Posterior vena cava (tissue), 2 donors: ENCODE measurements at regions not wholly inside any gene's neighbourhood (a gene's known extent, or its start where the extent isn't known, plus 50 kb on each side); places are given as distances from the start of the nearest gene placed in this dataset.
"Not testable (repeated sequence)": the region's sequence is repeated elsewhere in the genome, so short reads cannot be mapped to it uniquely, and the experiment has no call there.

Experiments used
- DNase-seq: peaks from one replicate; pipeline ENCODE4 v3.0.0-alpha.2; 2020; ENCODE audit warnings: low spot score
- intact Hi-C, 2 donors: fragments of 100-400 bp; cut with DNase I; formaldehyde crosslinking; loops; one replicate each; pipeline versions ENCODE4 v1.14.1 to v1.14.2; 2022 to 2023
- donor health status: DM: yes; HTN: yes; CAD: no.
- donor health status: DM: yes; HTN: yes; CAD: no.

DNA sequence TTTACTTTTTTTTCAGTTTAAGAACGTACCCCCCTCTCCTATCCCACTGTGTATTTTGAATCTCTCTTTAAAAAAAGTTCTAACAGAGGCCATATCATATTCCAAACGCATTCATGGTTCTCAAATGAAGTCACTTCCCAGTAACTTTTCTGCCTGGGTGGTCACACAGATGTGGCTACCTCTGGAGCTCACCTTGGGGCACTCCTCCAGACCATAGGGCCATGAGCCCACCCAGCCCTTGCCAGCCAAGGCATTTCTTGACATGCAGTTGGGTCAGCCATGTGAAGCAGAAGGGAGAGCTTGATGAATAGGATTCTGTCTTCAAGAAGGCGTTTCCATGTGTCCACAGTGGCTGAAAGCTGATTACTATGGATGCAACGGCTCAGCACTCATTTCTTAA is 239.3 kb downstream of the RAB11FIP2 start:
- intact Hi-C loops, result no loop called here
- no peak for DNase-seq

DNA sequence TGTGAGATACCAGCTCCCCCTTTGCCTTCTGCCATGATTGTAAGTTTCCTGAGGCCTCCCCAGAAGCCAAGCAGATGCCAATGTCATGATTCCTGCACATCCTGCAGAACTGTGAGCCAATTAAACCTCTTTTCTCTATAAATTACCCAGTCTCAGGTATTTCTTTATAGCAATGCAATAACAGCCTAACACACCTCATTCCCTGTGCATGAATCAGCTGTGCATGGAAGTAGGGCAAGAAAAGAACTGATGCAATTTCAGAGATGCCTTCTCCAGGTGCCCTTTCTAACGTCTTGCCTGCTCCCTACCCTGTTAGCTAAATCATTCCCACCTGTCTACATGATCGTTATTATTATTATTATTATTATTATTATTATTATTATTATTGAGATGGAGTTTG is 230.9 kb downstream of the RAB11FIP2 start:
- DNase-seq, intact Hi-C loops: not testable (repeated sequence)

DNA sequence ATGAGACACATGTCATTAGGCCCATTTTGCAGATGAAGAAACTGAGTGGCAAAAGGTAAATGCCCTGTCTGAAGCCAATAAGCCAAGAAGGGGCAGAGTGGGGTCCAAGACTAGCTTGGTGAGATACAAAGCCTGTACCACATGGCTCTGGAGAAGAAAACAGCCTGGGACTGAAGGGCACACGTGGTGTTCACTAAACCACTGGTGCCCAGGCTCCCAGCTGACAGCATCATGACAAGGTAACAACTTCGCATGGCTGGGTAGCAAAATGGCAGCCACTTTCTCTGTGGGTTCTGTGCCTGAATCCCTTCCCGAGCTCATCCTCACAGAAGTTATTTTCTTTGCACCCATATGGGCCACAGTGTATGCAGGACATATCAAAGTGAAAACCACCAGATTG is 229.6 kb downstream of the RAB11FIP2 start:
- no peak for DNase-seq
- intact Hi-C loops, result no loop called here

DNA sequence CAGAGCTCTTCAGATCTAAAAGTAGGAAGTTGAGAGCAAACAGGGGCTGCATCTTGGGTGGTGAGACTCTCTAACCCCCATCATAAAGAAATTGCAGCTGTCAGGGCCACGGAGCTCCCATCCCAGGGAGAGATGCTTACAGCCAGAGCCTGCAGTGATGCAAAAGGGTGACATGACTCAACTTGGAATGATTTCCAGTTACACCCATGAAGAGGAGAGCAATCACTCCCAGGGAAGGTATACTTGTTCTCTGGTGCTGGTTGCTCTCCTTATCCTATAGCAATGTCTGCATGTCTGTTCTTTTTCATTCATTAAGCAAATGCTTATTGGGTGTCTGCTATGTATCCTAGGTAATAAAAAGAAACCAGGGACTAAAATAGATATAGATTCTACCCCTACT is 228.0 kb downstream of the RAB11FIP2 start:
- no peak for DNase-seq
- intact Hi-C loops, result no loop called here

DNA sequence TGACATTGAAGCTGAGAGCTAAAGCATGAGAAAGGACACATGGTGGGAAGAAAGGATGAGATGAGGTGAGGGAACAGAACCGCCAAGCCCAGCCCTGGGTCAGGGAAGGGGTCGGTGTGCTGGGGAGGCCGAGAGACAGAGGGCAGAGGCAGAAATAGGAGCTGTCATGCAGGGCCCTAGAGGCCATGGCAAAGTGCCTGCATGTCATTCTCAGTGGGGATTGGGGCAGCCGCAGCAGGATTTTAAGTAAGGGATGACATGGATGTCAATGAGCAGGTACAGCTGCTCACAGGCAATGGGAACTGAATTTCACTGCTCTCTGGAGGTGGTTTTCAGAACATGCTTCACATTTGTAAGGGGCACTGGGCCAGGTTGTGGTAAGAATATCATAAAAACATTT is 227.4 kb downstream of the RAB11FIP2 start:
- DNase-seq, result no peak
- intact Hi-C loops, result no loop called here

DNA sequence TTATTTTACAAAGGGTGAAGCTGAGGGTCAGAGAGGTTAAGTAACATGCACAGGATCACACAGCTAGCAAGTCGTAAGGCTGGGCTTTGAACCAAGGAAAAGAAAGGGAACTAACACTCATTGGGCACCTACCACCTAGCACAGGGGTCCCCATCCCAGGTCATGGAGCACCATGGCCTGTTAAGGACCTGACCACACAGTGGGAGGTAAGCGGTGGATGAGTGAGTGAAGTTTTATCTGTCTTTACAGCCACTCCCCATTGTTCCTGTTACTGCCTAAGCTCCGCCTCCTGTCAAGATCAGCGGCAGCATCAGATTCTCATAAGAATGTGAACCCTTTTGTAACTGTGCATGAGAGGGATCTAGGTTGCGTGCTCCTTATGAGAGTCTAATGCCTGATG is 222.8 kb downstream of the RAB11FIP2 start:
- intact Hi-C loops, result no loop called here
- DNase-seq, result no peak

DNA sequence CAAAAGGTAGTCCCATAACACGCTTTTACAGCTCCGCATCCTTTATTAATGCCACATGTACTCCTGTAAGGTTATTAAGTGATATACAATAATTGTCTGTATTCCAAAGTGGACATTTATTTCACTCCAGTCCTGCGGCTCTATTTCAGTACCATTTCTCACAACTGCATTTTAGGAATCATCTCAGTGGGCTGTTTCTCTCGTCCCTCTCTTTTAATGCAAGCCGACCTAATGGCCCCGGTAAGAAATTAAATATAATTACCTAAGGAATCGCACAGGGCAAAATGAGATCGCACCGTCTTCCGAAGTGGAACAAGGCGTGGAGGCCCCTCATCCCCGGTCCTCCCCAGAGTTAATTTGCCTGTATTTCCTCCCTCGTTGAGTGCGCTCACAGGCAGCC is 216.5 kb downstream of the RAB11FIP2 start:
- no peak for DNase-seq
- intact Hi-C loops, result no loop called here

DNA sequence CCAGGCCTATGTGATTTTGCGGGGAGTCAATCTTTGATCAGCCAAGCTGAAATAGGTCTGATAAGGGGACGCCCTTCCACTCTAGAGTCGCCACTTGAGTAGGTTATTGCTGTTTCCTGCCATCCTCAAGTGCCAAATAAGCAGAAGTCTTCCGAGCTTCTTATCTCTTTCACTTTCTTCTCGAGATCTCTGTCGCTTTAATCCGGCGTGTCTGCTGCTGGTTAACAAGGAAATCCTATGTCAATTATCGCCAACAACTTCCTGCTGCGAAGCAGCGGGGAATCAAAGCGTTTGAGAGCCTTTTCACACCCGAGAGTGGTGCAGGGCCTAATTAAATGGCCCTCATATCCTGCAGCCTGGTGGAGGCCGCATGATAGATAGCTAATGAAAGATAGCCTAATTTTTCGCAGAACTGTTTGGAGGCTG is 215.9 kb downstream of the RAB11FIP2 start:
- intact Hi-C loops, result no loop called here
- no peak for DNase-seq

DNA sequence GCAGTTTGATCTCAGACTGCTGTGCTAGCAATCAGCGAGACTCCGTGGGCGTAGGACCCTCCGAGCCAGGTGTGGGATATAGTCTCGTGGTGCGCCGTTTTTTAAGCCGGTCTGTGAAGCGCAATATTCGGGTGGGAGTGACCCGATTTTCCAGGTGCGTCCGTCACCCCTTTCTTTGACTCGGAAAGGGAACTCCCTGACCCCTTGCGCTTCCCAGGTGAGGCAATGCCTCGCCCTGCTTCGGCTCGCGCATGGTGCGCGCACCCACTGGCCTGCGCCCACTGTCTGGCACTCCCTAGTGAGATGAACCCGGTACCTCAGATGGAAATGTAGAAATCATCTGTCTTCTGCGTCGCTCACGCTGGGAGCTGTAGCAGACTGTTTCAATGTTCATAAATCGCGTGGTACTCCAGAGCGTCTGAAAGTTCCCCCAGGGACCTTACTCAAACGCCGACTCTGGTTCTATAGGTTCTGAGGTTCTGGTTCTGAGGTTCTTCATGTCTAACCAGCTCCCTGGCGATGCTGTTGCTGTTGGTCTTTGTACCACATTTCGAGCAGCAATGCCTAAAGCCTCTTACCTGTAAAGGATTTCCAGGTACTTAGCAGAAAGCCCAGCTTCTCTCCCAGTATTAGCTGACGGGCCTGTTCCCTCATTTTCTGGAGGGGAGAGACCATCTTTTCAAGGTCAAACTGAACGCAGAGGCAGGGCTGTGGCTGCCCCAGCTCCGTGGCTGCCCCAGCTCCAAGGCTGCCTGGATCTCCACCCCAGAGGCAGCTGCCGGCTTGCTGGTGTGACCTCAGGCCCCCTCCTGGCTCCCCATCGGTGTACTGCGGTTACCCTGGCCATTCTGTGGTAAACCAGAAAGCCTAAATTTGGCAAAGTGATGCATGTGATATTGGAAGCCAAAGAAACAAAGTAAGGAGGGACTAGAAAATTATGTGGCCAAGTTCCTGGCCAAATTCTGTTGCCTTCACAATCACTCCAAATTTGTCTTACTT is 207.9 kb downstream of the RAB11FIP2 start:
- DNase-seq, intact Hi-C loops: not testable (repeated sequence)

DNA sequence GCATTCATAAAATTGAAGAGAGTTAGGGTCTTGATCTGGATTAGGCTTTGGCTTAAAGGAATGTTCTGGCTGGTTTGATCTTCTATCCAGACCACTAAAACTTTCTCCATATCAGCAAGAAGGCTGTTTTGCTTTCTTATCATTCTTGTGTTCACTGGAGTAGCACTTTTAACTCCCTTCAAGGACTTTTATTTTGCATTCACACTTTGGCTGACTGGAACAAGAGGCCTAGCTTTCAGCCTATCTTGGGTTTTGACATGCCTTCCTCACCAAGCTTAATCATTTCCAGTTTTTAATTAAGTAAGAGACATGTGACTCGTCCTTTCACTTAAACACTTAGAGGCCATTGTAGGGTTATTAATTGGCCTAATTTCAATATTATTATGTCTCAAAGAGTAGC is 190.3 kb downstream of the RAB11FIP2 start:
- DNase-seq, intact Hi-C loops: not testable (repeated sequence)

DNA sequence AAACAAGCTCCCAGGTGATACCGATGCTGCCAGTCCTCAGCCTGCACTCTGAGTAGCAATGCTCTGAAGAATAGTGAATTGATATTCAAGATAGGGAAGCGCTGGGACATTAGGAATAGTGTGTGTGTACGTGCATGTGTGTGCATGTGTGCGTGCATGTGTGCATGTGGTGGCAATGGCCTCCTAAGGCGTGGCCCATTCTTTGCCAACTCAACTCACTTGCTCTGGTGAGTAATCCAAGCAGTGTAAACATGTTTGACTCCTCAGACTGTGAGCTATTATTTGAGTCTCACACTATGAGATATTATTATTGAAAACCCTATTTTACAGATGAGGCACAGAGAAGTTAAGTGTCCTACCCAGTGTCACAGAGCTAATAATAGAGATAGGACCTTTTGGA is 186.6 kb downstream of the RAB11FIP2 start:
- DNase-seq, result no peak
- intact Hi-C loops, result no loop called here

DNA sequence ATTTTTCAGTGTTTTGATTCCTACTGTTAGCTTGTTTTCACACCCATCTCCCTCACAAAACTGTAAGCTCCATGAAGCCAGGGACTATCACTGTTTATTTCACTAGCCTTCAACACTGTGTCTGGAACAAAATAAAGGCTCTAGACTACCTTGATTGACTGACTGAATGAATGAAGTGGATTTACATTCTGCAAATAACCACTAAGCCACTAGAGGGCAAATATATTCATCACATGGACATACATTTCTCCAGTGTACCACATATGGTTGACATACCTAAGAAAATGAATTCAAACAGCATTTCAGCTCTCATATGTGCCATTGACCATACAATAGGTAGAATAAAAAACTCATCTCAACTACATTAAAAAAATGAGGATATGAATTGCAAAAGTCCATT is 185.9 kb downstream of the RAB11FIP2 start:
- no peak for DNase-seq
- intact Hi-C loops, result no loop called here

DNA sequence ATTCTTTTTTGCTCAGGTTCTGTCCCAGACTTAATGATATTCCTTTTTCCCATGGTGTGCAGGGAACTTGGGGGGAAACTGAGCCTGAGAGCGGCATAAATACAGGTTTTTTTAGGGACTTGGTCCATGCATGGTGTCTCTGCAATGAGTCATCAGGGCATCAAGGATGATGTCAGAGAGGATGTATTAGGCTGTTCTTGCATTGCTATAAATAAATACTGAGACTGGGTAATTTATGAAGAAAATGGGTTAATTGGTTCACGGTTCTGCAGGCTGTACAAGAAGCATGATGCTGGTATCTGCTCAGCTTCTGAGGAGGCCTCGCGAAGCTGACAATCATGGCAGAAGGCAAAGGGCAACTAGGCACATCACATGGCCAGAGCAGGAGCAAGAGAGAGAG is 185.4 kb downstream of the RAB11FIP2 start:
- DNase-seq, result no peak
- intact Hi-C loops, result no loop called here

DNA sequence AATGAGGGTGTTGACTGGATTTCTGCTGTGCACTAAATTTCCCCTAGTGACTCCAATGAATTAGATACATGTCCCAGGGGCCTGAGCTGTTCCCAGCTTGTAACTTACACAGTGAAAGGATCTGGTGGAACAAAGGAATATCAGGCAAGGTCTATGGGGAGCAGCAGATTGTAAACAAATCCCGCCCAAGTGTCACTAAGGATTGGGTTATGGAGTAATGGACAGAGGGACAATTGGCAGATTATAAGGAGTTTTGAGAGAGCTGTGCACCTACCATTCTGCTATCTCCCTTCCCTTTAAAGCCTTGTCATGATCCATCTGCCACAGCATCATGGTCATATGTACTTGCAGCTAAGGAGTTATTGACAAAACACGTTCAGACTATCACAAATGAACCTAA is 183.0 kb downstream of the RAB11FIP2 start:
- intact Hi-C loops, result no loop called here
- no peak for DNase-seq

DNA sequence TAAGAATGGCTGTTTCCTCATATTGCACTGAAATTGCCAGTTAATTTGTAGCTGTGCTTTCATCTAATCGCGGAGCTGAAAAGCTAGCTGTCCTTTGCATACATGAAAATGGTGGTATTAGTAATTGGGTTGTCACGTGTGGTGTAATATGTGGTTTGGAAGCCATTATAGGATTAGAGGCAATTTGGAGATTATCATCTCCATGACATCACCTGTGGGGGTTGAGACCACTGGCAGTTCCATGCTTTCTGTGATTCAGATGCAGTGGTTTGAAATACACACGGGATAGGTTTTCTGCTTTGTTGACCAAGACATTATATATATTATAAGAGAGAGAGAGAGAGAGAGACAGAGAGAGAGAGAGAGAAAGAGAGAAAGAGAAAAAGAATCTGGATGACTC is 180.8 kb downstream of the RAB11FIP2 start:
- intact Hi-C loops, result no loop called here
- no peak for DNase-seq

DNA sequence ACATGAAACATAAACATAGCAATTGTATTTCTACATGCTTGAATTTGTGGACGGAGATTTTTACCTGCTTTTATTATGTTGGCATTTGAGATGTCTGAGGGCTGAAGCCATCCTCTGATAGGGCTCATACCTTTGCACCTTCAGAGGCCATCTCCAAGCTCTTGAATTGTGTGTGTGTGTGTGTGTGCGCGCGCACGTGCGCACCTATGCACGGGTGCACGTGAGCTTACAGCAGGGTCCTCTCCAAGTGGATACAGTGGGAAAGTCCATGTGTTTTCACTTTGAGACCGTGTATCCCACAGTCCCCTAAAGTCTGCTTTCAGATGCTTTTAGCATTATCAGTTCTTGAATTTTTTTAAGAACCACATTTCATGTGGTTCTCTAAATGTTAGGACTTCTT is 178.6 kb downstream of the RAB11FIP2 start:
- no peak for DNase-seq
- intact Hi-C loops, result no loop called here

DNA sequence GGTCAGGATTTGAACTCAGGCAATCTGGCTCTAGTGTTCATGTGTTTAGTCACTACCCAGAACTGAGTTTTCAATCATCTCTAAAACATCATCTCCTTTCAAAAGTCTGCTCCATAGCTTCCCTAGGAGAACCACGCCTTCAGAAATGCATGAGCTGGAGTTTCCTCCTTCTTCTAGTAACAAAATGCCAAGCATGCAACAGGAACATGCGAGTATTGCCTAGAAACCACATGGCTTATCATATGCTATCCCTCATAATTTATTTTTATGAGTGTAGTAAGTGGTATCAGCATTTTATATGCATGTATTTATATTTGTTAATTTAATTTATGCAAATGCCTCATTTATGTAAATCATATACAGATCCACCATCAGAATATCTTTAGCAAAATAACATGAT is 170.9 kb downstream of the RAB11FIP2 start:
- no peak for DNase-seq
- intact Hi-C loops, result no loop called here

DNA sequence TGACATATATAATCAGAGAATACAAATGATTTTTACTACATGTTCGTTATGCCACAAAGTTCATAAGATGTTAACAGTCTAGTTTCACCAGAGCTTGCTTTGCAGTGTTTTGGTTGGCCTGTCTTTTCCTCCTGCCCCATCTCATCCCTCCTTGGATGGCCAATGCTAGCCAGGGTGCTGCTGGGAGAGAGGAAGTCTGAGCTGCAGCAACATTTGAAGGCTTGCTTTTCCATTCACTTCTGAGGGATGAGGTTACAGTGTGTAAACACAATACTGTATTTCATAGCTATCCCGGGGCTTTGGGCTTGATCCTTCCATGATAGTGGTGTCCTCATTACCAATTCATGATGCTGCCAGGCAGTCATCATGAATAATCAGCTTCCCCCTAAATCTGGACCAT is 170.5 kb downstream of the RAB11FIP2 start:
- intact Hi-C loops, result no loop called here
- no peak for DNase-seq

DNA sequence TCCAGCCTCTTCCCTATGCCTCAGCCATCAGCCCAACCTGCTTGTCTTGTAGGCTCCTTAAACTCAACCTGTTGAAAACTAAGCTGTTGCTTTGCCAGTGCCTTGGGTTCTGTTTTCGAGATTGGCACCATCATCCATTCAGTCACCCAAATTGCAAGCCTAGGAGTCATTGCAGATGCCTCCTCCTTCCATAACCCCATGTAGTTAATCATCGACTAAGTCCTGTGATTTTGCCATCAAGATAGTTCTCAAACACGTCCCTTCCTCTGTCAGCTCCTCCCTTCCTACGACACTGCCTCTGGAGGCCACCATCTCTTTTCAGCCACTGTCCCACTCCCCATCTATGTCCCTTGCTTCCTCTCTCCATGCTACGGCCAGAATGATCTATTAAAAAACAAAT is 168.1 kb downstream of the RAB11FIP2 start:
- DNase-seq, result no peak
- intact Hi-C loops, result no loop called here

DNA sequence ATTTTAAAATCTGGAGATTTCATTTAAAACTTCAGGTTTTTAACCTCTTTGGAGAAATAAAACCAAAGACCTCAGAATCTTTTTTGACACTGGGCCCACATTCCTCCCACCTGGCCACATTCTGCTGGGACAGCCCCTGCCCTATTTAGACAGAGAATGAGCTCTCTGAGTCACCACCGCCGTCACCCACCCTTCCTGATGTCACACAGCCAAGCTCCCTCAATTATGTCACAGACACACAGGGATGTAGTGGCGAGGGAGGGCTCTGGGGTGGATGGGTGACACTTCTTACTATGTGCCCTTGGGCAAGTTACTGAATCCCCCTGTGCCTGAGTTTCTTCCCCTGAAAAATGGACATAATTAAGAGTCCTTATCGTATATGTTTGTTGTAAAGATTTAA is 162.6 kb downstream of the RAB11FIP2 start:
- no peak for DNase-seq
- intact Hi-C loops, result no loop called here

DNA sequence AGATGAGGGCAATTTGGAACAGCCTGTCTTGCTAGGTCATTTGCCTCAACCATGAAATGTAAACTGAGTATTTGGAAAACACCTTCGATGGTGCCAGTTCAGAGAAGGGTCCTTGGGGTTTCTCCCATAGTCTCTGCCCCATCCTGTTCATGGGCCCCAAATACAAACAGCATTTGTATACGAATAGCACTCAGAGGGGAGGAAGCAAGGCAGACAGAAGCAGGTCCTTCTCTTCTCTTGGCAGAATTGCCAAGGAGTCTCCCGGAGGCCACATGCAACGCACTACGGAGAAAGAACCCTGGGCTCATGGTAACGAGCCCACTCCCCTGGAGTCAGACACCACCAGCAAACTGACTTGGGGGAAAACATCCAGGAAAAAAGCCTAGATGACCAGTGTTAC is 162.1 kb downstream of the RAB11FIP2 start:
- intact Hi-C loops, result no loop called here

More for the DNA sequence above, 162.1 kb downstream of the RAB11FIP2 start:
- DNase-seq, result no peak
